Duodenal mucosa (tissue), 2 donors: ENCODE measurements at regions not wholly inside any gene's neighbourhood (a gene's known extent, or its start where the extent isn't known, plus 50 kb on each side); places are given as distances from the start of the nearest gene placed in this dataset.

Experiments used
- H3K27ac ChIP-seq: one replicate; pipeline ENCODE4 v1.7.0; 2013; ENCODE audit warnings: low read depth, low read length
- H3K27me3 ChIP-seq, 2 donors: one replicate each; pipeline ENCODE4 v1.7.0; 2013; ENCODE audit warnings: low read length in 2 of 2, control low read depth in 1 of 2; ENCODE audit not compliant: insufficient read depth in 2 of 2, control insufficient read depth in 1 of 2
- H3K36me3 ChIP-seq, 2 donors: one replicate each; pipeline ENCODE4 v1.7.0; 2013; ENCODE audit warnings: low read length in 2 of 2, control low read depth in 1 of 2; ENCODE audit not compliant: insufficient read depth in 2 of 2, control insufficient read depth in 1 of 2
- H3K4me1 ChIP-seq, 2 donors: one replicate each; pipeline ENCODE4 v1.7.0; 2013; ENCODE audit warnings: low read length in 2 of 2, control low read depth in 1 of 2; ENCODE audit not compliant: insufficient read depth in 2 of 2, control insufficient read depth in 1 of 2
- H3K4me3 ChIP-seq, 2 donors: one replicate each; pipeline ENCODE4 v1.7.0; 2013; ENCODE audit warnings: low read length in 2 of 2, low read depth in 1 of 2
- H3K9ac ChIP-seq, 2 donors: one replicate each; pipeline ENCODE4 v1.7.0; 2013; ENCODE audit warnings: low read length in 2 of 2, low read depth in 1 of 2
- H3K9me3 ChIP-seq, 2 donors: one replicate each; pipeline ENCODE4 v1.7.0; 2013; ENCODE audit warnings: low read length in 2 of 2, control low read depth in 1 of 2; ENCODE audit not compliant: control insufficient read depth in 1 of 2

DNA sequence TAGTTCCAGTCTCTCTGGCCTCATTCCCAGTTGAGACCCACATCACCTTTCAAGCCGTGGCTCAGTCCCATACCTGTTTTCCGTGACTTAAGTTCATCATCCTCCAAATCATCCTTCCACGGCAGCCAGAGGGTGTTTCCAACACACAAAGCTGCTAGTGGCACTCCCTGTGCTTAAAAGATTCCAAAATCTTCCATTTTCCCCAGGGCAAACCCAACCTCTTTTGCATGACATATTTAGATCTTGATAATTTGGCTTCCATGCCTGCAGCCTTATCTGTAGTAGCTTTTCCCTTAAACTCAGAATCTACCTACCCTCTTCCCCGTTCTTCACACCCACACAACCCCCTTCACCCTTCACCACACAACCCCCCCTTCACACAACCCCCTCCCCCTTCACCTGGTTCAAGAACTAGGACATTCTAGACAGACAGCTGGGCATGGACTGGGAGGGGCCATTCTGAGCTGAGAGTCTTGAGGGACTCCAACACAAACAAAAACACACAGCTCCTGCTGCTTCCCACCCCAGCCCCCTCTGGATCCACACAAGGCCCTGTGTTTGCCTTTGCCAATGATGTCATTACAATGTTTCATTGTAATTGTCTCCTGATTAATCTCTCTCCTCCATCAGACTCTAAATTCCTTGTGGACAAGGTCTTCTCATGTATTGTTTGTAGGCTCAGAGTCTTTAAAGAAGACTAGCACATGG, 268.2 kb downstream of the SH3GL2 start:
- H3K4me1 ChIP-seq: no peaks in the 10 kb centered on the region
- H3K9ac ChIP-seq: no peak overlapping the region
- H3K27me3 ChIP-seq: no peaks in the 10 kb centered on the region
- H3K4me3 ChIP-seq: no peak overlapping the region
- no peaks in the 10 kb centered on the region for H3K36me3 ChIP-seq
- peaks cover 0 to 6% of the 10 kb centered on the region in 2 donors for H3K9me3 ChIP-seq
- no peak overlapping the region for H3K27ac ChIP-seq

DNA sequence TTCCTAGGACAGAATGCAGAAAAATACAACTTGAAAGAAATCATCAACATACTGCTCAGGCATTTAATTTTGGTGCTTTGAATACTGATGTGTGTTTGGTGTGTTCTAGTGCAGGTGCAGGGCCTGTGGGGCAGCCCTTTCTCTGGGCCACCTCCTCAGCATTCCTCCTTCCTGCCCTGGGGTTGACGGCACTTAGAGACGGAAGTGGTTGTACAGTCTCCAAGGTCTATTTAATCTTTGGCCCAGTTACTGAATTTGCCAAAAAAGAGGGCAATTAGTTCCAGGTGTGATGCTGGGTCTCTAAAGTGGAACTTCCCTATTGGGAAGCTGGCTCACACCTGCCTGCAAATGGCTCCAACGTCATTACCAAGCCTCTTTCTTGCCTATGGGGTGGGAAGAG, 269.0 kb downstream of the SH3GL2 start:
- Histone ChIP-seq H3K27me3 (no peaks in the 10 kb centered on the region), H3K9ac (no peak overlapping the region), H3K9me3 (peaks cover 0 to 6% of the 10 kb centered on the region in 2 donors), H3K4me3 (no peak overlapping the region), H3K4me1 (no peaks in the 10 kb centered on the region), H3K27ac (no peak overlapping the region), H3K36me3 (no peaks in the 10 kb centered on the region)

DNA sequence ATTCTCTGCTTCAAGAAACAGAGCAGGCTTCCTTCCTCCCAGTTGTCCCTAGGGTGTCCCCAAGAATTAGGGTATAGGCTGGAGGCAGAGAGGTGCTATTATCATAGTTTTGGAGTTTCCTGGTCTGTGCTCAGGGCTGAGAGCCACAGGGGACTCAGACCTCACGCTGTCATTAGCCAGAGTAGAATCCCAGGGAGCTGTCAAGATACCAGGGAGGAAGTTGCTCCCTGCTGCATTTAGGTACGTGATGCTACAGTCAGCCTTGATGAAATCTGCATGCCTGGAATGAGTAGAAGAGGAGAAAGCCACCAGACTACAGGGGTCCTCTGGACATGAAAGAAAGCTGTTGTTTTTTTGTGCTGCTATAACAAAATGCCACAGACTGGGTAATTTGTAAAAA, 273.2 kb downstream of the SH3GL2 start:
- Histone ChIP-seq H3K9me3 (no peaks in the 10 kb centered on the region), H3K27ac (no peak overlapping the region), H3K4me1 (no peaks in the 10 kb centered on the region), H3K36me3 (no peaks in the 10 kb centered on the region), H3K27me3 (no peaks in the 10 kb centered on the region), H3K4me3 (no peak overlapping the region), H3K9ac (no peak overlapping the region)

DNA sequence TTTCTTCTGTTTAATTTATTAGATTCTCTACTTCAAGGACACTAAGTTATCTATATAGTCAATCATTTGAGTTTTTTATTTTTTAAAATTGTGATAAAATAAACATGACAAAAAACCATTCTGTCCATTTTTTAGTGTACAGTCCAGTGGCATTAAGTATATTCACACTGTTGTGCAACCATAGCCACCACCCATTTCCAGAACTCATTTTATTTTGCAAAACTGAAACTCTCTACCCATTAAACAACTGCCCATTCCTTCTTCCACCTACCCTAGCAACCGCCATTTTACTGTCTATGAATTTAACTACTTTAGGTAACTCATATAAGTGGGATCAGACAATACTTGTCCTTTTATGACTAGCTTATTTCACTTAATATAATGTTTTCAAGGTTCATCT, 275.6 kb downstream of the SH3GL2 start:
- Histone ChIP-seq H3K9me3 (no peaks in the 10 kb centered on the region), H3K36me3 (no peaks in the 10 kb centered on the region), H3K27ac (no peak overlapping the region), H3K9ac (no peak overlapping the region), H3K4me3 (no peak overlapping the region), H3K27me3 (no peaks in the 10 kb centered on the region), H3K4me1 (no peaks in the 10 kb centered on the region)

DNA sequence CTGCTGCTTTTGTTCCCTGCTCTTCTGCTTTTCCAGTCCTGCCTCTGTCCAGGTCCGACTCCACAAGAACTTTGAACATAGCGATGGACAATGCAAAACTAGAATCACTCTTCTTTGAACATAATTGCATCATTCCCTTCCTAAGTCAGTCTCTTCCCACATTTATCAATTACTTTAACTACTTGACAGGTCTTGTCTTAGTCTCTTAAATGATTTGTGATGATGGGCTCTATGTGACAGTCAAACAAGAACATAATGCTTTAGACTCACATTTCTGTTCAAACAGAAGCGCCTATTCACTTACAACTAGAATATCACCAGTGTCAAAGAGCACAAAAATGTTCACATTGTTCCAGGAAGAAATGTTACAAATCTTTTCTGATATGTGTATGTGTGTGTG, 278.1 kb downstream of the SH3GL2 start:
- H3K9ac ChIP-seq: no peak overlapping the region
- no peaks in the 10 kb centered on the region for H3K36me3 ChIP-seq
- H3K9me3 ChIP-seq: no peaks in the 10 kb centered on the region
- no peaks in the 10 kb centered on the region for H3K4me1 ChIP-seq
- H3K27me3 ChIP-seq: no peaks in the 10 kb centered on the region
- no peak overlapping the region for H3K4me3 ChIP-seq
- no peak overlapping the region for H3K27ac ChIP-seq

DNA sequence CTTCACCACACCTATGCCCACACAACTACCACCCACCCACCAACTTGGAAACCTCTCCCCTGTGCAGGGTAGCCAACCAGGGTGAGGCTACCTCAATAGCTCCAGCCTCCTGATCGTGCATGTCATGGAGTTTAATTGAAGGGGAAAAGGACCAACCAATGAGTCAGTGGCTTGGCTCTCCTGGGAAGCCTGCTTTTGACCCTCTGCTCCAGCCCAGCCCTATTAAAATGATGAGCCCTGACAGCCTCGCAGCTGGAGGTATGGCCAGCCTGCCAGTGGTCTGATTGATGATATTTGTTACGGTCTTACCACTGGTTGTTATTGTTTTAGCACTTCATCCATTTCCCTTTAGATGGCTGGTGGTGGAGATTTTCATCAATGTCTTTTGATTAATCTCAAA, 280.4 kb downstream of the SH3GL2 start:
- Histone ChIP-seq H3K9ac (no peak overlapping the region), H3K27me3 (no peaks in the 10 kb centered on the region), H3K36me3 (no peaks in the 10 kb centered on the region), H3K4me1 (no peaks in the 10 kb centered on the region), H3K4me3 (no peak overlapping the region), H3K9me3 (no peaks in the 10 kb centered on the region), H3K27ac (no peak overlapping the region)

DNA sequence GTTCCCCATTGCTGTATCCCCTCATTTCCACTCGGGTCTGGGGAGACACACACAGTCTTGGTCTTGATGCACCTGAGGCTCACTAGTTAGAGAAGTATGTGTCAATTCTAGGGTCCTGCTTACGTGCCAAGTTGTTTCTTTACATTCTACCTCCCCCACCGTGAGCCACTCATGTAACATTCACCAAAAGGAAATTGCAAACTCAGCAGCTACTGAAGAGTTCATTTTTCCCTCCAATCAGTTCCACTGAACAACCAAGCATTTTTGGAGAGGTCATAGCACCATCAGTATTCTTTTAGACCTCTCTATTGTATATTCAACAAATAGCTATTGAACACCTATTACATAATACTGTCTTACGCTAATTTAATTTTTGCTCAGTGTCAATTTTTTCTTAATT, 281.1 kb downstream of the SH3GL2 start:
- no peak overlapping the region for H3K27ac ChIP-seq
- no peaks in the 10 kb centered on the region for H3K9me3 ChIP-seq
- no peaks in the 10 kb centered on the region for H3K36me3 ChIP-seq
- no peak overlapping the region for H3K9ac ChIP-seq
- no peaks in the 10 kb centered on the region for H3K27me3 ChIP-seq
- no peak overlapping the region for H3K4me3 ChIP-seq
- H3K4me1 ChIP-seq: no peaks in the 10 kb centered on the region

DNA sequence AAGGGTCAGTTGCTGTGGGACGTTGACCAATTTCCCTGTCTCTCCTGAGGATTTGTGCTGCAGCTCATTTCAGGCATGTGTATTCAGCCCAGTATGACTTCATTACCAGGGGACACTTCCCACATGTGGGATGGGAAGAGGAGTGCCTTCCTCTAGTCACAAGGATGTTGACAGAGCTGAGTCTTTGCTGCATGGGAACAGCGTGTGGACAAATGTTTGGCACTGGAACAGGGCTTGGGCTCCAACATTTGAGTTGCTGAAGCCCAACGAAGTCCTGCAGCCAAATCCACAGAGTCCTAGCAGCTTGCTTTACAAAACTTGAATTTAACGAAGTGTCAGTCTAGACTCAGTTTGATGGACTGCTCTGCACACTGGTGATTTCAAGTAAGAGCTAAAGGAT, 283.2 kb downstream of the SH3GL2 start:
- no peak overlapping the region for H3K9ac ChIP-seq
- no peaks in the 10 kb centered on the region for H3K27me3 ChIP-seq
- no peaks in the 10 kb centered on the region for H3K9me3 ChIP-seq
- H3K4me1 ChIP-seq: no peaks in the 10 kb centered on the region
- H3K4me3 ChIP-seq: no peak overlapping the region
- no peaks in the 10 kb centered on the region for H3K36me3 ChIP-seq
- H3K27ac ChIP-seq: no peak overlapping the region

DNA sequence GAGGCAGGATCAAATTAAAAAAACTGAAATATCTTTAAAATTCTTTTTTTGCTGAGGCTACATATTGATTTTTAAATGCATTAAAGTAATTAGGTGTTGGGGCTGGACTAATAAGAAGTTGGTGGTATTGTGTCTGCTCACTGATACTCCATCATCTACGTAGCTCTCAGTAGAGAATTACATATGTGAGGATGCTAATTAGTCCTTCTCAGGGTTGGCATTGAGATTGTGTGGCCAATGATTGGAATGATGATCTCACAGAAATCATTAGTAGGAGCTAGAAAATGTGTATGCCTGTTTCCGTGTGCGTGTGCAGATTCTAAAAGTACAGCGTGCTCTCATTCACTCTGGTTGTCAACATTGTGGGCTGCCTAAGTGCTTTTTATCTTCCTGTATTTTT, 283.8 kb downstream of the SH3GL2 start:
- Histone ChIP-seq H3K9ac (no peak overlapping the region), H3K9me3 (no peaks in the 10 kb centered on the region), H3K27me3 (no peaks in the 10 kb centered on the region), H3K36me3 (no peaks in the 10 kb centered on the region), H3K4me3 (no peak overlapping the region), H3K27ac (no peak overlapping the region), H3K4me1 (no peaks in the 10 kb centered on the region)

DNA sequence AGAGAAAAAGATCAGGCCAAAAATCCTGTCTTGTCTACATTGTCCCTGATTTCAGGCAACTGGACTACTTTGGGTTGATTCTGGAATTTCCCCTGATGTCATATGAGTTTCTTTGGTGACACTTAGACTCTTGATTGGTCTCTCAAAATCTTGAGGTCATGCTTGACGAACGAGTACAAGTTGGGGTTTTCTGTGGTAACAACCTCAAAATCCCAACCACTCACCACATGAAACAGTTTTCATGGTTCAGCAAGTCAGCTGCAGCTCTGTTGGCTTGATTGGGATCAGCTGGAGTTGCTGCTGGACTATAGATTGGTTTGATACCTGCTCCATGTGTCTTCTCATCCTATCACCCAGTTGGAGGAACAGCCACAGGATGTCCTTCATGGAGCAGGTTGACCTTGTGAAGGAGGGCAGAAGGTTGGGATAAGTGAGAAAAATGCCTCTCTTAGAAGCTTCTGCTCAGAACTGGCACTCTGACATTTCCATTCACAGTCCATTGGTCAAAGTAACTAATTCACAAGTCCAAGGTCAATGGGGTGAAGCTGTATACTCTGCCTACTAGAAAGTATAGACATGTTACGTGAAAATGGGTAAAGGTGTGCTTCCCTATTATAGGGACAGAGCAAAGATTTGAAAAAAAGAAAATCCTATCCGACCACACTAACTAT, 284.5 kb downstream of the SH3GL2 start:
- Histone ChIP-seq H3K4me1 (no peaks in the 10 kb centered on the region), H3K4me3 (no peak overlapping the region), H3K9ac (no peak overlapping the region), H3K27me3 (no peaks in the 10 kb centered on the region), H3K9me3 (no peaks in the 10 kb centered on the region), H3K27ac (no peak overlapping the region), H3K36me3 (no peaks in the 10 kb centered on the region)
